ENCODE measurements at regions not wholly inside any gene's neighbourhood (a gene's known extent, or its start where the extent isn't known, plus 50 kb on each side); places are given as distances from the start of the nearest gene placed in this dataset.

DNA sequence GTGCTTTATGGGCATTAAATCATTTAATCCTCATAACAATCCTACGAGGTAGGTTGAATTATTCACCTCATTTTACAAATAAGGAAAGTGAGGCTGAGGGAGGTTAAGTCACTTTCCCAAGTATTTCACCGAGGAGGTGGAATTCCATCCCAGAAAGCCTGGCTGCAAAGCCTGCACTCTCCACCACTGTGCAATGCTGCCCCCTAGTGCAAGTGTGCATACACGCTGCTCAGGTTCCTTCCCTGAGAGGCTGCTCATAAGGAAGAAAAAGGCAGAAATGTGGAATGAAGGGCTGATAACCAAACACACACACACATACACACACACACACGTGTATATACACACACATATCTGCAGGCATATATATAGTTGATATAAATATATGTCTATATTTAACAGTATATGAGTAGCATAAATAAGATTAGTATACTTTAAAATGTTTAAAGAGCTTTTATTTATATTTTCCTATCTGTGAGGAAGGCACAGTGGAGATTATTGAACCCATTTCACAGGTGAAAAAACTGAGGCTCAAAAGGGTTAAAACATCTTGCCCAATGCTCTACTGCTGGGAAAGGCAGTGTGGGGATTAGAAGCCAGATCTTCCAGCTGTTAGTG lies 714.5 kb upstream of the TENM3 start:
- WGBS (ENCODE audit: insufficient coverage): no CpG with 5 or more reads among the region's 4 CpGs

DNA sequence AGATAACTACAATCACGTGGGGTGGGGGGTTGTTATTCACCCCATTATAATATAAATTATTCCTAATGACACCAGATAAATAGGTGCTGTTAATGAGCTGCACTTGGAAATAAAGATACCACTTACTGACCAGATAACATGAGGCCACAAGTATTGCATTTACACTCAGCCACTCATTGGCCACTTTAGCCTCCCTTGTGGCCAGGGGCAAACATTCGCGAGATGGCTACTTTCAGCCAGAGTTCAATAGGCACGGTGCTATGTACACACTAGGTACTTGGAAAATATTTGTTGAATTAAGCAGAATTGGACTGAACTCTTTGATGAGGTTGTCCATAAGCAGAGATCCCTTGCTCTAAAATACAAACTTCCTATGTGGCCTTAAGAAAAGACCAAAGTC lies 713.7 kb upstream of the TENM3 start:
- Histone ChIP-seq H3K27me3 (ENCODE audit: control insufficient read depth, insufficient read depth, low read length) (no peaks in the 10 kb centered on the region), H3K4me1 (ENCODE audit: control insufficient read depth, insufficient read depth, low read length) (no peaks in the 10 kb centered on the region), H3K27ac (ENCODE audit: low read length) (no peak overlapping the region), H3K36me3 (ENCODE audit: control insufficient read depth, insufficient read depth, low read length) (no peaks in the 10 kb centered on the region), H3K9me3 (replicated peaks; ENCODE audit: control insufficient read depth, low read depth, low read length) (no peaks in the 10 kb centered on the region), H3K4me3 (ENCODE audit: low read length) (no peak overlapping the region)
- no CpG with 5 or more reads among the region's 4 CpGs for WGBS (ENCODE audit: insufficient coverage)
- DNase-seq: no peak

More for the DNA sequence above, 714.5 kb upstream of the TENM3 start:
- Histone ChIP-seq H3K4me3 (ENCODE audit: low read length) (no peak overlapping the region), H3K27me3 (ENCODE audit: control insufficient read depth, insufficient read depth, low read length) (no peaks in the 10 kb centered on the region), H3K27ac (ENCODE audit: low read length) (no peak overlapping the region), H3K9me3 (replicated peaks; ENCODE audit: control insufficient read depth, low read depth, low read length) (no peaks in the 10 kb centered on the region), H3K4me1 (ENCODE audit: control insufficient read depth, insufficient read depth, low read length) (no peaks in the 10 kb centered on the region), H3K36me3 (ENCODE audit: control insufficient read depth, insufficient read depth, low read length) (no peaks in the 10 kb centered on the region)
- peak; percentile 73 for DNase-seq

- DNase-seq: no peak
- H3K27ac ChIP-seq (ENCODE audit: low read length): no peak overlapping the region
- H3K36me3 ChIP-seq (ENCODE audit: control insufficient read depth, insufficient read depth, low read length): no peaks in the 10 kb centered on the region
- no peaks in the 10 kb centered on the region for H3K27me3 ChIP-seq (ENCODE audit: control insufficient read depth, insufficient read depth, low read length)
- no peak overlapping the region for H3K4me3 ChIP-seq (ENCODE audit: low read length)
- WGBS (ENCODE audit: insufficient coverage): no CpG with 5 or more reads among the region's 4 CpGs
- no peaks in the 10 kb centered on the region for H3K4me1 ChIP-seq (ENCODE audit: control insufficient read depth, insufficient read depth, low read length)
- no peaks in the 10 kb centered on the region for H3K9me3 ChIP-seq (replicated peaks; ENCODE audit: control insufficient read depth, low read depth, low read length)
These were observed 706.9 kb upstream of the TENM3 start for GRCh38 chr4:181536196-181536746.

GRCh38 chr4:181536811-181537434 lies 706.3 kb upstream of the TENM3 start:
- no peaks in the 10 kb centered on the region for H3K9me3 ChIP-seq (replicated peaks; ENCODE audit: control insufficient read depth, low read depth, low read length)
- H3K36me3 ChIP-seq (ENCODE audit: control insufficient read depth, insufficient read depth, low read length): no peaks in the 10 kb centered on the region
- H3K27ac ChIP-seq (ENCODE audit: low read length): no peak overlapping the region
- H3K27me3 ChIP-seq (ENCODE audit: control insufficient read depth, insufficient read depth, low read length): no peaks in the 10 kb centered on the region
- WGBS (ENCODE audit: insufficient coverage): no CpG with 5 or more reads among the region's 5 CpGs
- no peak overlapping the region for H3K4me3 ChIP-seq (ENCODE audit: low read length)
- peak; percentile 3 for DNase-seq
- no peaks in the 10 kb centered on the region for H3K4me1 ChIP-seq (ENCODE audit: control insufficient read depth, insufficient read depth, low read length)

DNA sequence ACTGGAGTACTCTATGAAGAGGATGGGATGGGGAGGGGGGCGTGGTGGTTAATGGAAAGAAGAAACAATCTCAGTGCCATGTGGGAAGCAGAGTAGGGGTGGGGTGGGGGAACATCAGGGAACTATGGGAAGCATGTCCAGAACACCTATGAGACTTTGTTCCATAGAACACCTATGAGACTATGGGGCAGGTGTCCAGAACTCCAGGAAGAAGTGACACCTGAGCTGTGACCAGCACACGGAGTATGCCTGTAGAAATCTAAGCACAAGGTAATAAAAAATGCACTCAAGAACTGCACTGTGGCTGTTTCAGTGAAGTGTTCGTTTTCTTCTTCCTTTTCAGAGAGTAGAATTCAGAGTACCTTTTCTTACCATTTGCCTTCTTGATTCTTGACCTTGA lies 704.8 kb upstream of the TENM3 start:
- no peaks in the 10 kb centered on the region for H3K36me3 ChIP-seq (ENCODE audit: control insufficient read depth, insufficient read depth, low read length)
- H3K4me3 ChIP-seq (ENCODE audit: low read length): no peak overlapping the region
- no peaks in the 10 kb centered on the region for H3K9me3 ChIP-seq (replicated peaks; ENCODE audit: control insufficient read depth, low read depth, low read length)
- no peaks in the 10 kb centered on the region for H3K4me1 ChIP-seq (ENCODE audit: control insufficient read depth, insufficient read depth, low read length)
- no peak overlapping the region for H3K27ac ChIP-seq (ENCODE audit: low read length)
- WGBS (ENCODE audit: insufficient coverage): 100% methylated on average over 1 of the region's 3 CpGs
- no peaks in the 10 kb centered on the region for H3K27me3 ChIP-seq (ENCODE audit: control insufficient read depth, insufficient read depth, low read length)
- no peak for DNase-seq

DNA sequence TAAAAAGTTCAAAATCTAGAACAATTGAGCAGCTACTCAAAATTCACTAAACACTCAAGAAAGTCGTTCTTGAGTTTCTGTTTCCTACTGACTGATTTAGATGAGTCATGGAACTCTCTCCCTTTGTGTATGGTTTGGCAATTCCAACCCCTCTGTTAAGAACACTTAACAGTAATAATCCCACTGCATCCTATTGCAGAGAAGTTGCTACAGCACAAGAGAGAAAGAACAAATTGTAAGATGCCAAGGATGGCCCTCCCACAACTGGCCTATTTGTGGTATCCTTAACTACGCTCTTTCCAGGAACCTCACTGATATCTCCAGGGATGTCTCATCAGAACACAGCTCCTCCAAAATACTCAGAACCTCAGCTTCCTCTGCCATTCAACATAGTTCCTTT lies 701.8 kb upstream of the TENM3 start:
- H3K27ac ChIP-seq (ENCODE audit: low read length): no peak overlapping the region
- no peaks in the 10 kb centered on the region for H3K36me3 ChIP-seq (ENCODE audit: control insufficient read depth, insufficient read depth, low read length)
- DNase-seq: peak; percentile 10
- no peaks in the 10 kb centered on the region for H3K9me3 ChIP-seq (replicated peaks; ENCODE audit: control insufficient read depth, low read depth, low read length)
- 50% methylated on average over 1 of the region's 2 CpGs for WGBS (ENCODE audit: insufficient coverage)
- no peak overlapping the region for H3K4me3 ChIP-seq (ENCODE audit: low read length)
- H3K27me3 ChIP-seq (ENCODE audit: control insufficient read depth, insufficient read depth, low read length): no peaks in the 10 kb centered on the region
- no peaks in the 10 kb centered on the region for H3K4me1 ChIP-seq (ENCODE audit: control insufficient read depth, insufficient read depth, low read length)

DNA sequence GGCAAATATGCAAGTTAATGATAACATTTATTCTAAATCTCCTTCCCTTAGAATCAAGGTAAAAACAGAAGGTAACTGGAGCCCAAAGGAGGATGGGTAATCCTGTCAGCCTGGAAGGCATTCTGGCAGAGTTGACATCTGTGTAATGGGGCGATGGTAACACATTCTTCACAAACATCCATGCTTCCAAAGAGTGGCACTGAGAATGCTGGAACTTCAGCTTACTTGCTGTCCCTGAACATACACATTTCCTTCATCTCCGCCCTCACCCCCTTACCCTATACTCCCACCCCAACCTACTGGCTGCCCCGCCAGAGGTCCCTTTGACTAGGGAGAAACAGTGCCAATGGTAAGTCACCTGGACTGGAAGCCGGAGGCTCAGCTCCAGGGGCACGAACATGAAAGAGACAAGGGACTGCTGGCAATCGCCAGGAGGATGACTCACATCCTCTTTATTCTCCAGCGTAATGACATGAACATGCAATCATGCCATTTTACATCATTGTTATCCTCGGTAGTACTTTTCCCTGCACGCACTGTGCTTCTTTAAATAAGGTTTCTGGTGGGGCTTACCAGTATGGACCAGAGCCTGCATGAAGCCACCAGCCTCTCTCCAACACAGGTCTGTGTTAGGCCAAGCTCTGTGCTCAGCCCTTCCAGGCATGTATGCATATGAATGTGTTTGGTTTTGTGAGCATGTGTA lies 694.2 kb upstream of the TENM3 start:
- 80% methylated on average over 3 of the region's 9 CpGs for WGBS (ENCODE audit: insufficient coverage)
- Histone ChIP-seq H3K27me3 (ENCODE audit: control insufficient read depth, insufficient read depth, low read length) (no peaks in the 10 kb centered on the region), H3K4me1 (ENCODE audit: control insufficient read depth, insufficient read depth, low read length) (no peaks in the 10 kb centered on the region), H3K27ac (ENCODE audit: low read length) (no peak overlapping the region), H3K36me3 (ENCODE audit: control insufficient read depth, insufficient read depth, low read length) (no peaks in the 10 kb centered on the region), H3K9me3 (replicated peaks; ENCODE audit: control insufficient read depth, low read depth, low read length) (no peaks in the 10 kb centered on the region), H3K4me3 (ENCODE audit: low read length) (no peak overlapping the region)
- no peak for DNase-seq

DNA sequence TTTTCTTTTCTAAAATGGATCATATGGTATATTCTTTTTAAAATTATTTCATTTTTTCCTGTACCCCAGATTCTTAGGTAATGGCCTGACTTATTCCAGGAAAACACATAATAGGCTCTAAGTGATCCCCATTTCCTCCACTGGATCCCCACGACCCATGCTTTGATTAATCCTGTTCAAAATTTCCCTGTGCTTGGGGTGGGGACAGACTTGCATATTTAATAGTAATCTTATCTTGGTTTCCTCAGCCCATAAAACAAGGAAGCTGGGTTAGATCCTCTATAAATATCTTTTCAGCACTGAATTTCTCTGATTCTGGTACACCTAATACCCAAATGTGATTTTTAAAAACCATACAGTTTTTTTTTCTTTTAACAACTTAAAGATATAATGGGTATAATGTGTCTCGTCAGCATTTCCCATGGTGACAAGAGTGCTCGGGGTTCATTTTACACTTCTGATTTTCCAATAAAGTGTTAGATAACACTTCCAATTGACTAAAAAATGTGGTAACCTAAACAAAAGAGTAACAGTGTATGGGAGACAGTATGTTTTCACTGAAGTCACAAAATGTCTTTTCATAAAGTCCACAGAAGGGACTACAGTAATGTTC lies 693.5 kb upstream of the TENM3 start:
- no CpG with 5 or more reads among the region's 3 CpGs for WGBS (ENCODE audit: insufficient coverage)
- no peaks in the 10 kb centered on the region for H3K27me3 ChIP-seq (ENCODE audit: control insufficient read depth, insufficient read depth, low read length)
- H3K4me3 ChIP-seq (ENCODE audit: low read length): no peak overlapping the region
- no peak overlapping the region for H3K27ac ChIP-seq (ENCODE audit: low read length)
- no peaks in the 10 kb centered on the region for H3K4me1 ChIP-seq (ENCODE audit: control insufficient read depth, insufficient read depth, low read length)
- H3K36me3 ChIP-seq (ENCODE audit: control insufficient read depth, insufficient read depth, low read length): no peaks in the 10 kb centered on the region
- DNase-seq: no peak
- no peaks in the 10 kb centered on the region for H3K9me3 ChIP-seq (replicated peaks; ENCODE audit: control insufficient read depth, low read depth, low read length)

GRCh38 chr4:181550381-181550780 lies 692.8 kb upstream of the TENM3 start:
- H3K9me3 ChIP-seq (replicated peaks; ENCODE audit: control insufficient read depth, low read depth, low read length): no peaks in the 10 kb centered on the region
- H3K4me3 ChIP-seq (ENCODE audit: low read length): no peak overlapping the region
- H3K4me1 ChIP-seq (ENCODE audit: control insufficient read depth, insufficient read depth, low read length): no peaks in the 10 kb centered on the region
- H3K27me3 ChIP-seq (ENCODE audit: control insufficient read depth, insufficient read depth, low read length): no peaks in the 10 kb centered on the region
- DNase-seq: no peak
- no peak overlapping the region for H3K27ac ChIP-seq (ENCODE audit: low read length)
- WGBS (ENCODE audit: insufficient coverage): no CpG with 5 or more reads among the region's 1 CpG
- no peaks in the 10 kb centered on the region for H3K36me3 ChIP-seq (ENCODE audit: control insufficient read depth, insufficient read depth, low read length)

GRCh38 chr4:181559637-181560036 lies 683.6 kb upstream of the TENM3 start:
- no peak for DNase-seq
- Histone ChIP-seq H3K27me3 (ENCODE audit: control insufficient read depth, insufficient read depth, low read length) (no peaks in the 10 kb centered on the region), H3K4me3 (ENCODE audit: low read length) (no peak overlapping the region), H3K4me1 (ENCODE audit: control insufficient read depth, insufficient read depth, low read length) (no peaks in the 10 kb centered on the region), H3K9me3 (replicated peaks; ENCODE audit: control insufficient read depth, low read depth, low read length) (peaks cover 5% of the 10 kb centered on the region), H3K36me3 (ENCODE audit: control insufficient read depth, insufficient read depth, low read length) (no peaks in the 10 kb centered on the region), H3K27ac (ENCODE audit: low read length) (no peak overlapping the region)
- WGBS (ENCODE audit: insufficient coverage): 50% methylated on average over 2 of the region's 4 CpGs

Measured in muscle of leg (tissue), 3 donors.